Activated CD8-positive, alpha-beta memory T cell treated with anti-CD3 and anti-CD28 coated beads for 36 hours (primary cell): ENCODE measurements at regions not wholly inside any gene's neighbourhood (a gene's known extent, or its start where the extent isn't known, plus 50 kb on each side); places are given as distances from the start of the nearest gene placed in this dataset.

ENCODE experiments used
- CTCF ChIA-PET: fragments of 350-600 bp; sonication (Branson Sonifier 250); formaldehyde crosslinking; loops from one replicate; lab custom pipeline; 2021; ENCODE audit warnings: antibody characterized with exemption; lab: Charles Lee
- POLR2A ChIA-PET: fragments of 350-600 bp; sonication (Branson Sonifier 250); formaldehyde crosslinking; loops from one replicate; lab custom pipeline; 2021; ENCODE audit warnings: antibody characterized with exemption; lab: Charles Lee

GRCh38 chr6:90793771-90794170 lies 206.9 kb upstream of the MAP3K7 start:
- POLR2A ChIA-PET, result no interaction called here
- CTCF ChIA-PET, result no interaction called here

- CTCF ChIA-PET, result no interaction called here
- POLR2A ChIA-PET, result no interaction called here
Measured at GRCh38 chr6:90790696-90791095, 203.8 kb upstream of the MAP3K7 start.

- POLR2A ChIA-PET, result no interaction called here
Measured at GRCh38 chr6:90790058-90790457, 203.2 kb upstream of the MAP3K7 start.

GRCh38 chr6:90788781-90789180 lies 201.9 kb upstream of the MAP3K7 start:
- ChIA-PET CTCF (no interaction called here), POLR2A (no interaction called here)

More at GRCh38 chr6:90790058-90790457, 203.2 kb upstream of the MAP3K7 start:
- CTCF ChIA-PET, result no interaction called here

- ChIA-PET CTCF (no interaction called here), POLR2A (no interaction called here)
Measured at GRCh38 chr6:90787446-90787845, 200.6 kb upstream of the MAP3K7 start.

- ChIA-PET POLR2A (no interaction called here), CTCF (no interaction called here)
Measured at GRCh38 chr6:90780778-90781177, 193.9 kb upstream of the MAP3K7 start.

GRCh38 chr6:90780141-90780540 lies 193.3 kb upstream of the MAP3K7 start:
- CTCF ChIA-PET, result no interaction called here
- POLR2A ChIA-PET, result no interaction called here

- ChIA-PET POLR2A (no interaction called here), CTCF (no interaction called here)
Measured at GRCh38 chr6:90778417-90779203, 191.7 kb upstream of the MAP3K7 start.

- ChIA-PET CTCF (no interaction called here), POLR2A (no interaction called here)
Measured at GRCh38 chr6:90770778-90771177, 183.9 kb upstream of the MAP3K7 start.

GRCh38 chr6:90765895-90766294 lies 179.0 kb upstream of the MAP3K7 start:
- ChIA-PET CTCF (no interaction called here), POLR2A (no interaction called here)

GRCh38 chr6:90765491-90765890 lies 178.6 kb upstream of the MAP3K7 start:
- POLR2A ChIA-PET, result no interaction called here
- CTCF ChIA-PET, result no interaction called here

- POLR2A ChIA-PET, result no interaction called here
- CTCF ChIA-PET, result no interaction called here
Measured at GRCh38 chr6:90764001-90764400, 177.1 kb upstream of the MAP3K7 start.

- POLR2A ChIA-PET, result no interaction called here
Measured at GRCh38 chr6:90759664-90760063, 172.8 kb upstream of the MAP3K7 start.

GRCh38 chr6:90758741-90759140 lies 171.9 kb upstream of the MAP3K7 start:
- ChIA-PET POLR2A (no interaction called here), CTCF (no interaction called here)

More at GRCh38 chr6:90759664-90760063, 172.8 kb upstream of the MAP3K7 start:
- CTCF ChIA-PET, result no interaction called here

- POLR2A ChIA-PET, result no interaction called here
- CTCF ChIA-PET, result no interaction called here
Measured at GRCh38 chr6:90753820-90754643, 167.2 kb upstream of the MAP3K7 start.

GRCh38 chr6:90739802-90740201 lies 152.9 kb upstream of the MAP3K7 start:
- ChIA-PET POLR2A (no interaction called here), CTCF (no interaction called here)

GRCh38 chr6:90739339-90739738 lies 152.5 kb upstream of the MAP3K7 start:
- CTCF ChIA-PET, result no interaction called here
- POLR2A ChIA-PET, result no interaction called here

- POLR2A ChIA-PET, result no interaction called here
- CTCF ChIA-PET, result no interaction called here
Measured at GRCh38 chr6:90730151-90730673, 143.3 kb upstream of the MAP3K7 start.

- ChIA-PET CTCF (no interaction called here), POLR2A (no interaction called here)
Measured at GRCh38 chr6:90729057-90729456, 142.2 kb upstream of the MAP3K7 start.

- POLR2A ChIA-PET, result no interaction called here
- CTCF ChIA-PET, result no interaction called here
Measured at GRCh38 chr6:90722648-90723047, 135.8 kb upstream of the MAP3K7 start.

- CTCF ChIA-PET, result no interaction called here
- POLR2A ChIA-PET, result no interaction called here
Measured at GRCh38 chr6:90720404-90720803, 133.5 kb upstream of the MAP3K7 start.
